H9 (cell line): ENCODE measurements at regions not wholly inside any gene's neighbourhood (a gene's known extent, or its start where the extent isn't known, plus 50 kb on each side); places are given as distances from the start of the nearest gene placed in this dataset.

Source experiments
- DNase-seq: peaks from one replicate; pipeline ENCODE4 v3.0.0-alpha.2; 2017
- H2AFZ ChIP-seq: one replicate; pipeline ENCODE4 v1.6.1; 2013; ENCODE audit warnings: mild to moderate bottlenecking, low read length, control low read depth, moderate library complexity
- H2AK5ac ChIP-seq: 2 replicates; pipeline ENCODE4 v1.6.1; 2013; ENCODE audit warnings: low read length, control low read depth, mixed read lengths; ENCODE audit not compliant: insufficient read length
- H2BK120ac ChIP-seq: one replicate; pipeline ENCODE4 v1.6.1; 2013; ENCODE audit warnings: low read depth, mild to moderate bottlenecking, low read length, control low read depth, inconsistent platforms; ENCODE audit not compliant: poor library complexity, severe bottlenecking
- H2BK12ac ChIP-seq: 2 replicates; pipeline ENCODE4 v1.6.1; 2013; ENCODE audit warnings: low read length, control low read depth, mixed read lengths, low read depth; ENCODE audit not compliant: insufficient read length
- H2BK15ac ChIP-seq: 2 replicates; pipeline ENCODE4 v1.6.1; 2013; ENCODE audit warnings: low read depth, low read length, control low read depth
- H2BK20ac ChIP-seq: one replicate; pipeline ENCODE4 v1.6.1; 2013; ENCODE audit warnings: low read depth, mild to moderate bottlenecking, low read length, control low read depth, inconsistent platforms; ENCODE audit not compliant: poor library complexity, severe bottlenecking
- H2BK5ac ChIP-seq: 2 replicates; pipeline ENCODE4 v1.6.1; 2013; ENCODE audit warnings: low read length, control low read depth, mixed read lengths; ENCODE audit not compliant: insufficient read length
- H3K14ac ChIP-seq: 2 replicates; pipeline ENCODE4 v1.6.1; 2013; ENCODE audit warnings: low read length, control low read depth; ENCODE audit not compliant: insufficient read depth
- H3K18ac ChIP-seq: 2 replicates; pipeline ENCODE4 v1.6.1; 2013; ENCODE audit warnings: low read depth, mild to moderate bottlenecking, mixed read lengths, low read length, control low read depth; ENCODE audit not compliant: insufficient read length
- H3K23ac ChIP-seq: 2 replicates; pipeline ENCODE4 v1.6.1; 2013; ENCODE audit warnings: low read length, control low read depth, mixed read lengths, low read depth; ENCODE audit not compliant: insufficient read length
- H3K23me2 ChIP-seq: 2 replicates; pipeline ENCODE4 v1.6.1; 2013; ENCODE audit warnings: low read depth, mild to moderate bottlenecking, mixed read lengths, low read length, control low read depth; ENCODE audit not compliant: insufficient read length, poor library complexity, severe bottlenecking
- H3K27ac ChIP-seq: 2 replicates; pipeline ENCODE4 v1.5.1; 2013; ENCODE audit warnings: low read length, control low read depth, mixed read lengths, low read depth; ENCODE audit not compliant: insufficient read length
- H3K27me3 ChIP-seq: 2 replicates; pipeline ENCODE4 v1.6.1; 2013; ENCODE audit warnings: low read length, control low read depth, inconsistent platforms; ENCODE audit not compliant: insufficient read depth
- H3K4ac ChIP-seq: 2 replicates; pipeline ENCODE4 v1.6.1; 2013; ENCODE audit warnings: low read depth, mild to moderate bottlenecking, control low read depth, inconsistent platforms, low read length, moderate library complexity
- H3K4me1 ChIP-seq: 2 replicates; pipeline ENCODE4 v1.6.1; 2013; ENCODE audit warnings: low read length, control low read depth, inconsistent platforms; ENCODE audit not compliant: insufficient read depth
- H3K4me2 ChIP-seq: 2 replicates; pipeline ENCODE4 v1.6.1; 2013; ENCODE audit warnings: low read length, control low read depth, mixed read lengths; ENCODE audit not compliant: insufficient read length, insufficient read depth
- H3K56ac ChIP-seq: 2 replicates; pipeline ENCODE4 v1.6.1; 2013; ENCODE audit warnings: low read depth, mild to moderate bottlenecking, mixed read lengths, low read length, control low read depth; ENCODE audit not compliant: insufficient read length
- H3K79me1 ChIP-seq: 2 replicates; pipeline ENCODE4 v1.6.1; 2013; ENCODE audit warnings: low read depth, mild to moderate bottlenecking, moderate library complexity, low read length, control low read depth, inconsistent platforms; ENCODE audit not compliant: insufficient read depth, poor library complexity, severe bottlenecking
- H3K79me2 ChIP-seq: 2 replicates; pipeline ENCODE4 v1.6.1; 2013; ENCODE audit warnings: low read length, control low read depth, inconsistent platforms; ENCODE audit not compliant: insufficient read depth
- H3K9ac ChIP-seq: 2 replicates; pipeline ENCODE4 v1.6.1; 2013; ENCODE audit warnings: low read length, control low read depth, mixed read lengths; ENCODE audit not compliant: insufficient read length; ENCODE audit errors: extremely low read depth
- H3K9me3 ChIP-seq: one replicate; pipeline ENCODE4 v1.6.1; 2013; ENCODE audit warnings: low read depth, low read length, inconsistent platforms; ENCODE audit not compliant: control insufficient read depth
- H3T11ph ChIP-seq: one replicate; pipeline ENCODE4 v1.6.1; 2013; ENCODE audit warnings: mild to moderate bottlenecking, low read length, control low read depth, inconsistent platforms
- H4K20me1 ChIP-seq: one replicate; pipeline ENCODE4 v1.6.1; 2013; ENCODE audit not compliant: control insufficient read depth, insufficient read length, insufficient read depth
- H4K5ac ChIP-seq: 2 replicates; pipeline ENCODE4 v1.6.1; 2013; ENCODE audit warnings: low read depth, mild to moderate bottlenecking, mixed read lengths, low read length, control low read depth; ENCODE audit not compliant: insufficient read length
- H4K8ac ChIP-seq: replicated peaks from 2 replicates; pipeline ENCODE4 v1.6.1; 2013; ENCODE audit warnings: low read length, control low read depth, mixed read lengths, low read depth; ENCODE audit not compliant: insufficient read length
- H4K91ac ChIP-seq: 2 replicates; pipeline ENCODE4 v1.6.1; 2013; ENCODE audit warnings: low read depth, mild to moderate bottlenecking, moderate library complexity, mixed read lengths, low read length, control low read depth; ENCODE audit not compliant: insufficient read length
- H3K27ac Mint-ChIP-seq, 3 experiments: 2 replicates in 2 of 3; 3 replicates in 1 of 3; pipeline ENCODE4 v1.8.0; 2020 to 2021; ENCODE audit warnings: mixed read lengths in 3 of 3, mild to moderate bottlenecking in 1 of 3, moderate library complexity in 1 of 3
- H3K27me3 Mint-ChIP-seq: 2 replicates; pipeline ENCODE4 v1.8.0; 2021; ENCODE audit warnings: low read depth, mild to moderate bottlenecking, moderate library complexity, mixed read lengths
- H3K36me3 Mint-ChIP-seq, 3 experiments: 2 replicates in 2 of 3; 3 replicates in 1 of 3; pipeline ENCODE4 v1.8.0; 2020 to 2021; ENCODE audit warnings: low read depth in 3 of 3, mixed read lengths in 3 of 3; ENCODE audit not compliant: insufficient read depth in 1 of 3
- H3K4me1 Mint-ChIP-seq, 2 experiments: 2 replicates each; pipeline ENCODE4 v1.8.0; 2020; ENCODE audit warnings: mixed read lengths in 2 of 2
- H3K4me3 Mint-ChIP-seq, 2 experiments: 2 replicates in 1 of 2; 3 replicates in 1 of 2; pipeline ENCODE4 v1.8.0; 2020 to 2021; ENCODE audit warnings: mild to moderate bottlenecking in 2 of 2, mixed read lengths in 2 of 2, moderate library complexity in 1 of 2
- H3K9me3 Mint-ChIP-seq, 2 experiments: 2 replicates in 1 of 2; 3 replicates in 1 of 2; pipeline ENCODE4 v1.8.0; 2020; ENCODE audit warnings: mild to moderate bottlenecking in 2 of 2, mixed read lengths in 2 of 2, moderate library complexity in 1 of 2
- CTCF ChIP-seq: fragments of 200-600 bp; sonication (generic); conservative IDR thresholded peaks from 3 replicates; pipeline ENCODE4 v1.8.0; 2021; ENCODE audit warnings: antibody characterized with exemption, mild to moderate bottlenecking
- WGBS: extraction: QIAGEN DNeasy Blood & Tissue Kit; methylation state at CpG from one replicate; pipeline ENCODE4 v1.1.7; 2013; ENCODE audit warnings: missing lambda C conversion rate, low lambda C conversion rate, mixed read lengths; ENCODE audit not compliant: insufficient read length; ENCODE audit errors: extremely low coverage; 5-methylcytosine and 5-hydroxymethylcytosine counted together

GRCh38 chr5:92409134-92409533 is 1026.0 kb upstream of the ARRDC3 start:
- Histone ChIP-seq H2AFZ (no peak overlapping the region), H3T11ph (no peak overlapping the region), H3K4me2 (no peak overlapping the region), H3K4me1 (no peaks in the 10 kb centered on the region), H3K23me2 (no peaks in the 10 kb centered on the region), H3K27me3 (no peaks in the 10 kb centered on the region), H2BK5ac (no peak overlapping the region), H3K18ac (no peak overlapping the region), H2BK20ac (no peak overlapping the region), H3K27ac (no peak overlapping the region), H3K79me2 (no peaks in the 10 kb centered on the region), H3K9ac (no peak overlapping the region), H2BK15ac (no peak overlapping the region), H3K9me3 (no peaks in the 10 kb centered on the region), H2BK120ac (no peak overlapping the region), H3K79me1 (no peaks in the 10 kb centered on the region), H3K14ac (no peak overlapping the region), H4K20me1 (no peaks in the 10 kb centered on the region), H4K8ac (no peak overlapping the region), H4K91ac (no peak overlapping the region), H3K56ac (no peak overlapping the region), H2BK12ac (no peak overlapping the region), H4K5ac (no peak overlapping the region), H2AK5ac (no peak overlapping the region), H3K23ac (no peak overlapping the region), H3K4ac (no peak overlapping the region)
- no peaks in the 10 kb centered on the region for H3K27me3 Mint-ChIP-seq
- no peak for DNase-seq
- WGBS = no CpG with 5 or more reads among the region's 2 CpGs
- H3K4me1 Mint-ChIP-seq = peaks cover 3 to 5% of the 10 kb centered on the region in 2 experiments; a peak in 3 of 4 replicates
- no peaks in the 10 kb centered on the region; a peak in 2 of 7 replicates for H3K36me3 Mint-ChIP-seq
- H3K27ac Mint-ChIP-seq = no peak overlapping the region
- TF ChIP-seq CTCF = no peak
- no peak overlapping the region for H3K4me3 Mint-ChIP-seq
- H3K9me3 Mint-ChIP-seq = peaks cover 0 to 2% of the 10 kb centered on the region in 2 experiments; a peak in 1 of 5 replicates
